Activated effector memory CD4-positive, alpha-beta T cell treated with anti-CD3 and anti-CD28 coated beads, Interleukin-2, amount 50 U/mL, for 16 hours (primary cell): ENCODE measurements at regions not wholly inside any gene's neighbourhood (a gene's known extent, or its start where the extent isn't known, plus 50 kb on each side); places are given as distances from the start of the nearest gene placed in this dataset.
"Not testable (repeated sequence)": the region's sequence is repeated elsewhere in the genome, so short reads cannot be mapped to it uniquely, and the experiment has no call there.

Experiments
- DNase-seq: peaks from one replicate; pipeline ENCODE4 v3.0.0-alpha.2; 2020

DNA sequence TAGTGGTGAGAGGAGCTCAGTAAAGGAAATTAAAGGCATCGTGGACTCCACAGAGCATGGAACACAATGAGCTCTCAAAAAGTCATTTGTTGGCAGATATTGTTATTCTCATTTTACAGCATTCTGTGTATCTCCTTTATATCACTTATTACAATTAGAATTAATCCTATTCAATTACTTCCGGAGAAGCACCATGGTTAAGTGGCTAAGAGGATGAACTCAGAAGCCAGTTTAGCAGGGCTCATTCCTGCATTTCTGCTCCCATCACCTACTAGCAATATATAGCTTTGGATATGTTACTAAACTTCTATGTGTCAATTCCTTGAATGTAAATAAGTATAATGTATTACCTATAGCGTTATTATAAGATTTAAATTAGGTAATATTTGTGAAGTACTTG is 683.3 kb downstream of the IRS1 start:
- no peak for DNase-seq

DNA sequence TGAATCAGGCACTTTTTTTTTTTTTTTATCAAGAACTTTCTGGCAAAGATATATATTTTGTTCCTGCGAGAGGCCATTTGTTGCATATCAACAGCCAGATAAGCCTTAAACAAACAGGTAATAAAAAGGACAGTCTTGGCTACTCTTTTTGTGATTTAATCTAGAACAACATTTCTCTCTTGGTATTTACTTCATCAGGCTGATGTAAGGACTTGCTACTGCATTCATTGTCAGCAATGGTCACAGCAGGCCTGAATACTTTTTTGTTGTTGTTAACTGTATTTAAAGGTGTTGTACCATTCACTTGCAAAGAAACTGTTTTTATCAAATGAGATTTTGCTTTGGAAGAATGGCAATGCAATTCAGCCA is 683.8 kb downstream of the IRS1 start:
- DNase-seq, result no peak

DNA sequence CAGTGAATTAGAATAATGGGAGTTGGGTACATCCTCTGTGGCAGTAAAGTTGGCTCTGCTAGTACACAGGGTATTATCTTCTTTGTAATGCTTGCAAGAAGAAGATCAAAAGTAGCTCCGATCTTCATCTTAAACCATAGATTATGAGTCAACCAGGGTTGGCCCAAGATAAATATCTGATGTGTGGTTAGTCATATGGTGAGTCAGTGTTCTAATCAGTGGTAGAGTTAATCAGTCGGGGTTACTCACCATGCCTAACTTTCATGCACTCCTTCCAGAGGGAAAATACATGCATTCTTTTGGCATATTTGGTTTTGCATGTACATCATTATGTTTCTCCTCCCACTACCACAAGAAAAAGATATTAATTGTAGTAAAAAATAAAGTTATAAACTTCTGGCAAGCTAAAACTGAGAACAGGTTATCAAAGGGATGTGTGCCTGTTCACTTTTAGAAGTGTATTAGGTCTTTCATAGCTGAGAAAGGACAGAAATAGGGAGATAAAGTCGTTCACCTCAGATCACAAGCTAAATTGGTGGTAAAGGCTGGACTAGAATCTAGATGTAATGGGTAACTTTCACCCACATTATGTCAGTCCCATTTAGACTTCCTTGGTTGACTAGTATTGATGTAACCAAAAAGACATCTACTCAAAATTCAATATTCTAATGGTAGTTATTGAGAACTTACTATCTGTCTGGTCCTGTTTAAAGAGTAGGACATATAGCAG is 684.4 kb downstream of the IRS1 start:
- DNase-seq, result no peak

DNA sequence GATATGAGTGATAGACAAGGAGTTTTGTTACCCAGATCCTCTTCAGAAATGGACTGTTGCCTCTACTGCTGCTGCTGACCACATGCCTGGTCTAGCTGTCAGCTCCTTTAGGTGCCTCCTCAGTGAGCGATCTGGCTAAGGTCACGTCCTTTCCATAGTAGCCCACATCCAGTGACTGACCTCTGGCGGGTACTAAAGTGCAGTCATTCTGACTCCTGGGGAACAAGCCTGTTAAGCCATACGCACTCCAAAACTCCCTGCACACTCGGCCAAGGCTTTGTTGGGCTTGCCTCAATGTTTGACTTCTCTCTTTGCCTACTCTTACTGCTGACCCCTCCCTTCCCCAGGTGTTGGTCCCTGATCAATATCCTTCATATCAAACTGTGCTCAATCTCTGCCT is 685.2 kb downstream of the IRS1 start:
- DNase-seq, result no peak

DNA sequence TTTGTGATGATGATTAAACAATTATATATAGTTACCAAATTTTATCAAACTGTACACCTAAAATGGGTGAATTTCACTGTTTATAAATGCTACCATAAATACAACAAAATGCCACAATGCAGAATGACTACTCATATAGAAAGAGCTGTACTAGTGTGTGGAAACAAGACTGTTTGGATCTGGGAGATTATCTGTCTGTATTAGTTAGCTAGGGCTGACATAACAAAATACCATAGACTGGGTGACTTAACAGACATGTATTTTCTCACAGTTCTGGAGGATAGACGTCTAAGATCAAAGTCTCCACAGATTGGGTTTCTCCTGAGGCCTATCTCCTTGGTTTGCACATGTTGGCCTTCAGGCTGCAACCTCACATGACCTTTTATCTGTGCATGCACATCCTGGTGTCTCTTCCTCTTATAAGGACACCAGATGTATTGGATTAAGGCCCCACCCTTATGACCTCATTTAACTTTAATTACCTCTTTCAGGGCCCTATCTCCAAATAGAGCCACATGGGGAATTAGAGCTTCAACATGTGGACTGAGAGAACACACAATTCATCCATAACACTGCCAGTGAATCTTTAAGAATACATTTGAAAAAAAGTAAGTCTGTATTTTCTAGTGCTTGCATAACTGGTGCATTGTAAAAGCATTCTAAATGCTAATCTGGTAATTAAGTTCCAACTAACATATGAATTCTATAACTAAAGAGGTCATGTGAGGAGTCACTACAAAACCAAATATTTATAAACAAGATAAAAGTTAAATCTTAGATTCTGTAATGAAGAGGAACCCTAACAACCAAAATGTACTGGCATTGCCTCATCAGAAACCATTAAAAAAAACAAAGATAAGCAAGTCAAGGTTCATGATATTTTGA is 699.6 kb downstream of the NYAP2 start:
- no peak for DNase-seq

- DNase-seq, result no peak
Measured at GRCh38 chr2:226095058-226095457, 695.5 kb downstream of the NYAP2 start.

DNA sequence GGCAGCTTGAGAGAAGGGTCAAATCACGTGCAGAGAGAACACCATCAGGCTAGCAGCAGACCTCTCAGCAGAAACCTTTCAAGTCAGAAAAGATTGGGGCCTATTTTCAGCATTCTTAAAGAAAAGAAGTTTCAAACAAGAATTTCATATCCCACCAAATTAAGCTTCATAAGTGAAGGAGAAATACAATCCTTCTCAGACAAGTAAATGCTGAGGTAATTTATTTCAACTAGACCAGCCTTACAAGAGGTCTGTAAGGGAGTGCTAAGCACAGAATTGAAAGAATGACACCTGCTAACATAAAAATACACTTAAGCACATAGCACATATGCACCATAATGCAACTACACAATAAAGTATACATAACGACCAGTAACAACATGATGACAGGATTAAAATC is 693.9 kb downstream of the NYAP2 start:
- no peak for DNase-seq

DNA sequence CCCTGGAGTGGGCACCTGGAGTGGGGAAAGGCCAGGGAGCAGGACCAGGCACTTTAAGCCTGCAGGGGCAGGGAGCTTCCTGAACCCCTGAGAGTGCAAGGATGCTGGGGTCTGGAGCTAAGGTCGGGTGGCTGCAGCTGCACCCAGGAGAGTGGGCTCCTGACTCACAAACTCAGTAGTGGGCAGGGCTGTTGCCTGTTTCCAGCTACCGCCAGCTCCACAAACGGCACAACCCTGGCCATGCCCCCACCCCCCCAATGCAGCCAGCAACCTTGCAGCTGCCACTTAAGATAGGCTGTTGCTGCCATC is 688.8 kb downstream of the NYAP2 start:
- DNase-seq, result no peak

GRCh38 chr2:226087505-226088365 is 688.2 kb downstream of the NYAP2 start:
- no peak for DNase-seq

- no peak for DNase-seq
Measured at GRCh38 chr2:226087051-226087450, 687.5 kb downstream of the NYAP2 start.

DNA sequence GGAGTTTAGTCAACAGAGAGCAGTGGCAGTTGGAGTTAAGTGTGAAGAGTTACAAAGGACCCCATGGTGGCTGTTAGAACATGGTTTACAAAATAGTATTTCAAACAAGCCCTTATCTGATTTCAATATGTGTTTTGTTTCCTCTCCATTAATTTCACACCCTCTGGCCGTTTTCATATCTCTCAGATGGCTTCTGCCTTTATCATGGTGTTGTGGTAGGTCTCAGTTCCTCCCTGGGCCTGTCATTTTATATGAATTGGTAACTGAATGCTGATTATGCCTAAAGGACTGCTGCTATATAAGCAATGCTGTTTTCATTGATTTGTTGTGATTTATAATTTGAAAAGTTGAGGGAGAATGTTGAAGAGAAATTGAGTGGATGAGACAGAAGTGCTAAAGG is 686.7 kb downstream of the NYAP2 start:
- DNase-seq, result no peak

GRCh38 chr2:226085425-226085824 is 685.9 kb downstream of the NYAP2 start:
- DNase-seq, result not testable (repeated sequence)

DNA sequence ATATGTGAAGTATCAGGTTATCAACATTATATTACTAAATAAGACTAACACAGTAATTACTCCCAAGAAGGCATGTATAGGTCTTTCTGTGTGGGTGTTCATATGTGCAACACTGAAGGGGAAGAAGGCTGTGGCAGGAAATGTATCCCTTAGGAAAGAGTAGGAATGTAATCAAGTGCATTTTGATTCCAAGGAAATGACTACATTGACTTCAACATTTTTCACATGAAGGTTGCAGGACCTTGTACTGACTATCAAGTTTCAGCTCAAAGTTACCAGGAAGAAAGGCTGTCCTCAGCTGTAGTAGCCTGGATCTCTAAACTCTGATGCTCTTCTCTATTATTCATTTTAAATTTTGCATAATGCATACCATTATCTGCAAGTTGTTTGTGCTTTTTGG is 680.8 kb downstream of the NYAP2 start:
- DNase-seq, result no peak

DNA sequence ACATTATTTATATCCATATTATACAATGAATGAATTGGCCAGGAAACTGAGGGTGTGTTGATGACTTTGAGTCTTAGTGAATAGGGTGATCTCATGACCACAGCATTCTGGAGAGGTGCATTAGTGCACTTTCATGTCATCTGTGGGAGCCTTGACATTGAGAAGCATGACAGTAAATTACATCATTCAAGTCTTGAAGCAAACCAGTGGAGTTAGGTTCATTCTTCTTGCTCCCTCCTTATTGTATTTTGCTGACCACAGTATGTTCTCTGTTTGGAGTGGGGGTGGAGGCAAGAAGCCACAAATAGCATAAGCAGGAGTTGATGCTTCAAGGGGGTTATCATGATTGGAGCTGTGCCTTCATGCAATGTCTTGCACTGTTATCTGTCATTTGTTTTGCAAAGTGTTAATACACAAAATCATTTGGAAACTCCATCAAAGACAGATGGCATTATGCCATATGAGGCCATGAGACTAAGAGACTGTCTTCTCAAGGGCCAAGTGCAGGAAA is 680.2 kb downstream of the NYAP2 start:
- no peak for DNase-seq

GRCh38 chr2:226079196-226079595 is 679.7 kb downstream of the NYAP2 start:
- no peak for DNase-seq

GRCh38 chr2:226078666-226079065 is 679.2 kb downstream of the NYAP2 start:
- no peak for DNase-seq

DNA sequence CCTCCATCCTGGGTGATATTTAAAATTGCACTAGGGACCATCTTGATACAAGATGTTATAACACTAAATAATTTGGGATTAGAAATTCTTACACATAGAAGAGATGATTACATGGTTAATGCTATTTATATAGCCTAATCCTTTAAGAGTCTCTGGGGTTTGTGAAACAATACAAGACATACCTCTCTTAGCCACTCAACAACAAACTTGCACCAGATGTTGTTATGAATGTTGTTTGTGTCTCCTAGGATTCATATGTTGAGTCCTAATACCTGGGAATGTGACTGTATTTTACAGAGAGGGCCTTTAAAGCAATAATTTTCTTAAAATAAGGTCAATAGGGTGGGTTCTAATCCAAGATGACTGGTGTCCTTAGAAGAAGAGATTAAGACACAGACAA is 678.3 kb downstream of the NYAP2 start:
- no peak for DNase-seq

DNA sequence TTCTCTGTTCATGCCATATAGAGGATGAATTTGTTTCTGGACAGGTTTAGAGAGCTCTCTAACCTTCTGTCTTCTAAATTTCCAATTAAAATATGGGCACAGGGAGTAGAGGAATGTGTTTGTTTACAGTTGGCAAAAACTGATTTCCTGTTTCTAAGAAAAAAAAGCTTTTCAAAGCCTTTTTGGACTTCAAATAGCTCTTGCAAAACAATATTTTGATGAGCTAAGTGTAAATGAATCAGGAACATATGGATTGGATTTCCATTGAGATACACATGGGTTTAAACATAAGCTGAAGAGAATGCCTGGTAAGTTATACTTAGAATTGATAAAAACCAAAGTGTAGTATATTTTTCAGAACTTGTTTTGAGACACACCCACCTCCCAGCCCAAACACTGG is 677.5 kb downstream of the NYAP2 start:
- no peak for DNase-seq

GRCh38 chr2:226076529-226076928 is 677.0 kb downstream of the NYAP2 start:
- DNase-seq, result no peak

GRCh38 chr2:226074391-226074790 is 674.9 kb downstream of the NYAP2 start:
- DNase-seq, result no peak

DNA sequence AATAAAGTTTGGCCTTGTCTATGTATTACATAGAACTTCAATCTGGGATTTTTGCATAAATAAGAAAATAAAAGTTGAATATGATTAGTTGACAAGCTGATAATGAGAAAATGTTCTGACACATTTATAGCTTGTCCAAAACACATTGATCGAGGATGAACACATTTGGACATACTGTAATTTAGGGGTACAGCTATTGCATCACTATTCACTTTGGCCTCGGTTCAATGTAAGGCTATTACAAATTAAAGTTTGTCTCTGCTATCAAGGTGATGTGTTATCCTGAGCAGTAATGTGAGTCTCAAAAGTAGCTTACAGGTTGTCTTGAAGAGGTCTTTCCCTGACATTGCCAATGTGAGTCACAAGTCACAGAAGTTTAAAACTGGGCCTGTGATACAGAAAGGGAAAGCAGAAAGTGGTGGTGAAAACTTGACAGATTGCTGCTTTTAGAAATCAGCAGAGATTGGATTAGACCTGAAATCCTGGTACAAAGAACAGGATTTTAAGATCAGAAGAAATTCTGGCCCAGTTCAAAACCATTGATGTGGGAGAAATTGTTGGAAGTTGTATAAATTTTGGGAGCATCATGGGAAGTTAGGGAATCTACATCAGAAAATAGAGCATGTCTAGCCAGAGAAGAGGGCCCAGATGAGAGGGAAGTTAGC is 674.1 kb downstream of the NYAP2 start:
- no peak for DNase-seq

DNA sequence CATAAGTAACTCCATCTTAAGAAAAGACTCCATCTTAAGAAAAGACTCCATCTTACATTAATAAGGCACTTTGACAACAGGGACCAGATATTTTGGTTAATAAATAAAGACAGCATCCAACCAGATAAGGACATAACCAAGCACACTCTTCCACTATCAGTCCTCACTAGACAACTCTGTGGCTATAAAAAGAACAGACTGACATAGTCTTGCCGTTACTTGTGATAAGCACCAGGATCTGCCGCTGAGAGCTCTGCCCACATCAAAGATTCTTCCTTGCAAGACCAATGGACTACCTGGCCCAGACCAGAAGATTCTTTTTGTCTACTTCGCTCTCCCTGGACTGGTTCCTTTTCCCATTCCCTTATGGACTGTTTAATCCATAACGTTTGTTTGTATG is 667.4 kb downstream of the NYAP2 start:
- no peak for DNase-seq

- no peak for DNase-seq
Measured at GRCh38 chr2:226066391-226066790, 666.9 kb downstream of the NYAP2 start.
